ENCODE measurements at regions not wholly inside any gene's neighbourhood (a gene's known extent, or its start where the extent isn't known, plus 50 kb on each side); places are given as distances from the start of the nearest gene placed in this dataset.
A peak's percentile ranks its signal among the peaks of the same experiment; 100 is the strongest.

DNA sequence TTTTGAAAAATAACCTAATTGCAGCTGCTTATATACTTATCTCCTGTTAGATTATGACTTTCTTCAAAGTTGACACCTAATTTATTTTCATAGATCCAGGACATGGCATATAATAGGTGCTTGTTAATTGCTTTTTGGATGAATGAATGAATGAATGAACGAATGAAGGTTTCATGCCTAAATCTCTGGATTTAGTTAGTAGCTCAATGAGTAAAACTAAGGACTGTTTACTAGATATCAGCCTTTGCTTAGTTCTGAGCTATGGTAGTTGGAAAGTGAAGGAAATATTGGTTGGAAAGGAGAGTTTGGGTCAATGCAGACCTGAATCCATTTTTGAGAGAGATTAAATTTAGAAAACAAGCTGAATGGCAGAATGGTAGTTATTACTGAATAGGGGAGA, 160.4 kb upstream of the SGO1 start:
- intact Hi-C loops (cut with DNase I) = loop anchor here in 1 of 2 donors (10.0 kb wide), 2 partner anchors 398 to 1548 kb away; no protein-coding TSS in a partner anchor
- ATAC-seq = no peak
- no peak for DNase-seq

DNA sequence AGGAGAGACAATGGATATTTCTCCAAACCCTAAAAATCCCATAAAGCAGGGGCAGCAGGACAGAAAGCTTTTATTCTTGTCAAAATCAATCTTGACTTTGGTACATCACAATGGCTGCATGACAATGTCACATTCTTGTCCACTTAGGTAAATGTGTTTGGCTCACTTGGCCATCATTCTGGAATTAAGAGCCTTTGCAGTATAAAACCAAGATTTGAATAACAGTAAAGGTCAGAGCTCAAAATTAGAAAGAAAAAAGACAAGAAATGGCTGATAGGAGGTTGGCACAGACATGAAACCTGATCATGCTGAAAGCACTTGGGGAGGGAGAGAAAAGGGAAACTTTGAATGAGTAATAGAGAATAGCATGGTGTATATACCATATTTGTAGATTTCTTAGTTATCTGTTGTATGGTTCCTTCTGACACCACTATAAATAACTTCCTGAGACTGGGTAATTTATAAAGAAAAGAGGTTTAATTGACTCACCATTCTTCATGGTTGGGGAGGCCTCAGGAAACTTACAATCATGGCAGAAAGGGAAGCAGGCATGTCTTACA, 158.5 kb upstream of the SGO1 start:
- ATAC-seq (no peak), DNase-seq (no peak)
- intact Hi-C loops (cut with DNase I) = loop anchor here in 1 of 2 donors (5.0 to 10.0 kb wide), 3 partner anchors 400 to 1773 kb away; no protein-coding TSS in a partner anchor

DNA sequence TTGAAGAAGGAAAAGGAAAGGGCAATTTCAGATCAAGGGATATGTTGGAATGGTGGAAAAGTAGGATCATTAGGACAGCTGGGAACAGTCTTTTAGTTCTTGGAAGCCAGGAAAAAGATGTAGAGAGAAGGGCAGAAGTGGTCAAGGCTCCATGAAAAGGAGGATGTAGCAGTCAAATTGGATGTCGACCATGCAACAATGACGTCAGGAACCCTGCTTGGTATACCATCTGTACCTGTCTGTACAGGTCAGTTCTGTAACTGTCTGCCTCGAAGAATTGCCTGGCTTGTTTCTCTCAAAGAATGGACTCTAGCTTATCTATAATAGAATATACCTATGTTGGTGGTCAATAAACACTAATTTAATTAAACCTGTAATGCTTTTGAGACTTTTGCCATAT, 157.8 kb upstream of the SGO1 start:
- intact Hi-C loops (cut with DNase I) = loop anchor here in 1 of 2 donors (5.0 to 10.0 kb wide), 3 partner anchors 401 to 1774 kb away; no protein-coding TSS in a partner anchor
- ATAC-seq (no peak), DNase-seq (no peak)

DNA sequence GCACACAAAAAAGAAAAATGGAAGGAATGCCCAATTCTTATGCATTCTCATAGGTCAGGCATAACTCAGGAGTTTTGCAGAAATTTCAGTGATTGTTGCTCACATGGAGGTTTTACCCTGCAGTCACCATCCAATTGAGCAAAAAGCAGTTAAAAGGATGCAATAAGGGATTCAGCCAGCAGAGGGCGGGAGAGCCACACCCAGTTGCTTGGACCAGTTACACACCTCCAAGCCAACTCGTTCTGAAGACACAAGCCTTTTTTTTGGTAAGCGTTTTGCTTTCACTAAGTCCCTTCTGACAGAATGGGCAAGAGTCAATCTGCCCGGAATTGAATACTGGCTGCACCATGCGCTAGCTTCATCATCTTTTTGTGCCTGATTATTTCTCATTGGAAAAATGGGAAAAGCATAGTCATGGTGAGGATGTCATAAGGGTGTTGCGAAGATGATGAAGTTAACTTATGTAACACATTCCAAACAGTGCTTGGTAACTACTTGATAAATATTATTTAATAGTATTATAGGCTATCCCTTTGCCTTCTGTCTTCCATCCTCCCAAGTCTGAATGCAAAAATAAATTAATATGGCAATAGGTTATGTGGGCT, 154.4 kb upstream of the SGO1 start:
- intact Hi-C loops (cut with DNase I) = loop anchor here in 1 of 2 donors (5.0 to 10.0 kb wide), 3 partner anchors 404 to 1777 kb away; no protein-coding TSS in a partner anchor
- ATAC-seq = peak; percentile 57 to 65
- peak; percentile 64 for DNase-seq

DNA sequence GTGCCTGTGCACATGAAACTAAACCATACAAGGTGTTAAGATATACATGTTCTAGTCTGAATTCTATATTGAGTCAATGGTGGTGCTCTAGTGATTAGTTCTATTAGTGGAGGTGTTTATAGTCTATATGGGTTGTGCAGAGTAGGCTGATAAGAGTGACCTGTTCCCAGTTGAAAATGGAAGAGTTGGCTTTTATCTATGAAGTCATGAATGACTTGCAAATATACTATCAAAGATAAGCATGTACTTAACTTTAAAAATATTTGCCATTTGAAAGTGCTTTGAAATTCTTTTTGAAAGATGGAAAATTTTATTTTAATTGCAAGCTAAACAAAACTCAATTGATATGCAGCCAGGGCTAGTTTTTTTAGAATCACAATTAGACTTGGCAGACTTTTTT, 150.6 kb upstream of the SGO1 start:
- DNase-seq (no peak), ATAC-seq (no peak)
- intact Hi-C loops (cut with DNase I) = no loop called here

DNA sequence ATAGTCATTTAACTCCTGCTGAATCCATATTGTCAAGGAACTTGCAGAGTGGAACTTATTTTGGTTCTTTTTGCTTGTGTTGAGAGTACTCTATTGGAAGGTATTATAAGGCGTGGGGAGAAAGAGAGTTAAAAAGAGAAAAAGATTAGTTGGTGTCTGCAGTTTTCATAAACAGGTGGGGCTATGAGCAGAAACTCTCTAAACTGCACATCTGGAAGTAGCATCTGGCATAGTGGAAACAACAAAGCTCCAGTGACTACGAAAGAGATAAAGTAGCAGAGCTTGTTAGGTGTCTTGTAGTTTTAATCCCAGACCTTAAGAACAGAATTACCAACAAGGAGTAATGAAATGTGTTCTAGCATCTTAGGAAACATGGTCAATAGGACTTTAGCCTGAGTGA, 148.8 kb upstream of the SGO1 start:
- no peak for DNase-seq
- intact Hi-C loops (cut with DNase I) = no loop called here
- ATAC-seq = no peak

DNA sequence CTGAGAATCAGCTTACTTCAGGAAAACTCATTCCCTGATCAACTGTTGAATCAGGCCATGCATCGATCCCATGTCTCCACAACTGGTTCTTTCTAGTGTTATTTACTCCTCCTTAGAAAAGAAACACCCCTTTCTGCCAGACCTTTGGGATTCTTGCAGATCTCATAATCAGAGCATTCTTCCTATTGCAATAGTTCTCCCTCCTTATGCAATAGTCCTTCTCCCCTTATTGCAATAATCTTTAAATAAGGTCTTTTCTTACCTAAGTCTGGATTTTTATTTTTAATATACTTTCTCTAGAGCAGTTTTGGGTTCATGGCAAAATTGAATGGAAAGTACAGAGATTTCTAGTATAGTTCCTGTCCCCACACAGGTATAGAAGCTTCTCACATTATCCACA, 141.9 kb upstream of the SGO1 start:
- intact Hi-C loops (cut with DNase I) = no loop called here
- no peak for ATAC-seq

DNA sequence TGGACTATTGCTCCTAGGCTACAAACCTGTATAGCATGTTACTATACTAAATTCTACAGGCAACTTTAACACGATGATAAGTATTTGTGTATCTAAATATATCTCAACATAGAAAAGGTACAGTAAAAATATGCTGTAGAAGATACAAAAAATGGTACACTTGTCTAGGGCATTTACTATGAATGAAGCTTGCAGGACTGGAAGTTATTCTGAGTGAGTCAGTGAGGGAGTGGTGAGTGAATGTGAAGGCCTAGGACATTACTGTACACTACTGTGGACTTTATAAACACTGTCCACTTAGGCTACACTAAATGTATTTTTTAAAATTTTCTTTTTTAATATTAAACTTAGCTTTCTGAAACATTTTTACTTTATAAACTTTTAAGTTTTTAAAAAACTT, 140.5 kb upstream of the SGO1 start:
- no peak for ATAC-seq
- intact Hi-C loops (cut with DNase I) = no loop called here
- no peak for DNase-seq

More for the DNA sequence above, 141.9 kb upstream of the SGO1 start:
- no peak for DNase-seq

DNA sequence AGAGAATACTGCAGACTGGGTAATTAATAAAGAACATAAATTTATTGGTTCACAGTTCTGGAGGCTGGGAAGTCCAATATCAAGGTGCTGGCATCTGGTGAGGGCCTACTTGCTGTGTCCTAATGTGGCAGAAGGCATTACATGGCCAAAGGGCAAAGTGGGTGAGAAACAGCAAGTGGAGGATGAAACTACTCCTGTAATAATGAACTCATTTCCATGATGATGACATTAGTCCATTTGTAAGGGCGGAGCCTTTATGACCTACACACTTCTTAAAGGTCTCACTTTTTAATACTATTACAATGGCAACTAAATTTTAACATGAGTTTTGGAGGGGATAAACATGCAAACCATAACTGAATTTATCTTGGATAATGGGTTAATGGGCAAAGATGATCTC, 139.6 kb upstream of the SGO1 start:
- intact Hi-C loops (cut with DNase I) = no loop called here
- DNase-seq = no peak
- no peak for ATAC-seq

DNA sequence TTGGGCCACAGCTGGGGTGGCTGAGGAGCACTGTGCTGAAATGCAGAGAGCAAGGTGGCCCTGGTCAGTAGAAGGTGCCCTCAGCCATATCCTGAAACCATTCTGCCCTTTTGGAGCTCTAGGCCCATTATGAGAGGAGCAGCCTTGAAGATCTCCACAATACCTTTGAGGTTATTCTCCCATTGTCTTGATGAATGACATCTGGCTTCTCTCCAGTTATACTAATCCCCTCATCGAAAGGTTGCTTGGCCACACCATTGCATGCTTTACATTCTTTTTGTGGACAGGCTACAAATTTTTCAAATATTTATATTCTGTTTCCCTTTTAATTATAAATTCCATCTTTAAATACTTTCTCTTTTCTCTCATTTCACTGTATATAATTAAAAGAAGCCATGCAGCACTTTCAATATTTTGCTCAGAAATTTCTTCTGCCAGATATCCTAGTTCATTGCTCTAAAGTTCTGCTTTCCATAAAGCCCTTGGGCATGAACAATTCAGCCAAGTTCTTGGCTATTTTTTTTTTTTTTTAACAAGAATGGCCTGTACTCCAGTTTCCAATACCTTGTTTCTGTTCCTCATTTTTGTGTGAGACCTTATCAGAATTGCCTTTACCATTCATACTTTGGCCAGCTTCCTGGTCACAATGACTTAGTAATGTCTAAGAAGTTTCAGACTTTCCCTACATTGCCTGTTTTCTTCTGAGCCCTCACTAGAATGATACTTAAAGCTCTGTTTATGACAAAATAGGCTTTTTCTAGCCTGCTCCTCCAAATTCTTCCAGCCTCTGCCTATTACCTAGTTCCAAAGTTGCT, 138.9 kb upstream of the SGO1 start:
- ATAC-seq = peak in 1 of 2 donors; percentile 15
- DNase-seq = no peak
- intact Hi-C loops (cut with DNase I) = no loop called here

DNA sequence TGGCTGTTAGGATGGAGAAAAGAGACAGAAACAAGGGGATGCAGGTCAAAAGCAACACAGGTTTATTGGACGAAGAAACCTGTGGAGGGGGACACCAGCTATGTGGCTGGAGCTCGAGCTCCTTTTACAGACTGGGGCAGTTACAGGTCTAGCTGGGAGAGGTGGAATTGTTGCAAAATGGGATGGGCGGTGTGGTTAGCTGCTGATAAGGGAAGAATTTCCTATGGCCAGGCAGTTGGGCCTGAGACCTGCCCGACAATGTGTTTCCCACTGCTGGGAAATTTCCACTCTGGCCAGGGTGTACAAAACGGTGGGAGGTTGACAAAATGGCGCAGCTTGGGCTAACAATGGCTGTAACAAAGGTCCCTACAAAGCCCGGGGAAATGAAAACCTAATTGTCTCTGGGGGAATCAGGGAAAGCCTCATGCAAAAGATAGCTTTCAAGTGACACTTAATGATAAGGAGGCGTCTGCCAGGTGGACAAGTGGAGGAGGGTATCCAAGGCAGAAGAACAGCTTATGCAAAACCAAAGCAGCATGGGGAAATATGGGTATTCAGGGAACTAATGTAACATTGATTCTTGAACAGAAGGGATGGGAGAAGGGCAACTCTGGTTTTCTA, 137.4 kb upstream of the SGO1 start:
- DNase-seq (no peak), ATAC-seq (no peak)
- intact Hi-C loops (cut with DNase I) = no loop called here

DNA sequence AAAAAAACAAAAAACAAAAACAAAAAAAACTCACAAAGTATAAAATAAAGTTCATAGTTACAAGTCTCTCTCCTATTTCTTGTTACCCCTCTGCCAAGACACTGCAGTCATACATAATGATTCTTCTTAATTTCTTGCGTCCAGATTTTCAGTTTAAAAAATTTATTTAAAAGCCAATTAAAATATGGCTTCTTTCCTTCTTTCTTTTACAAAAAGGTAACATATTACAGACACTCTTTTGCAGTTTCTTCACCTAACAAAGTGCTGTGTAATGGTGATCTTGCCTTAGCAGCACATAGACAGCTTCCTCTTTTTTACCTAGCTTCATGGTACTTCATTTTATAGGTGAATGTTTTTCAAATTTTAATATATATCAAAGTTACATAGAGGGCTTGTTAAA, 136.1 kb upstream of the SGO1 start:
- intact Hi-C loops (cut with DNase I) = no loop called here
- DNase-seq (no peak), ATAC-seq (no peak)

DNA sequence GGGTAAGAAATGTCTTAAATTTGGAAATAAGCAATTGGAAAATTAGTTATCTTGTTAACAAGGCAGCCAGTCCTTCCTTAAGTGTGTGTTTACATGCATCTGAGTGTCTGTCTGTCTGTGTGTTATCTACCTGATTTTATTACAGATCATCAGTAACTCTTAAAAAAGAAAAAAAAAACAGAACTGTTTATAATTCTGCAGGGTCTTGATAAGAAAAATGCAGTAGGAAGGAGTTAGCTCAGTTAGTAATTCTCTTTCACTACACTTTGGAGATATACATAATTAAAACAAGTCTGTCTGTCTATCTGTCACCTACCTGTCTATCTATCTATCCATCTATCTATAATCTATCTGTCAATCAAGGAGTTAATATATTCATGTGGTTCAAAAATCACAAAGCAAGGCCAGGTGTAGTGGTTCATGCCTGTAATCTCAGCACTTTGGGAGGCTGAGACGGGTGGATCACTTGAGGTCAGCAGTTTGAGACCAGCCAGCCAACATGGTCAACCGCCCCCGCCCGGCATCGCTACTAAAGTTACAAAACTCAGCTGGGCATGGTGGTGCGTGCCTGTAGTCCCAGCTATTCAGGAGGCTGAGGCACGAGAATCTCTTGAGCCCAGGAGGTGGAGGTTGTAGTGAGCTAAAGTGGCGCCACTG, 135.5 kb upstream of the SGO1 start:
- ATAC-seq = no peak

DNA sequence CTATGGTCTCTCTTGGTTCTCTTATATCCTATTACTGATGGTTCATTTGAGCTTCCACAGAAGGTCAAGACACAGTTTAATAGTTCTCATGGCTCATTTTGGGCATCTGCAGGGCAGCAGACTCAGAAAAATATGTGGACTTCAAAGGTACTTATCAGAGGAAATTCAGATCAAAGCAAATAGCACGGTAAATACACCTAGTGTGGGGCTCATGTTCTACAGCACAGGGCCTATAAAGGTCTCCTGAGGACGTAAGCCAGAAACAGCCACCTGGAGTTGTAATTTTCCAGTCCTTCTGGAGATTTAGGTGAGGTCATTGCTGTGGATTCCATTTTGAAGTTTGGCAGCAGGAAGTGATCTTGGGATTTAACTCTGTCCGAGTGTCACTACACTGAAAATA, 134.5 kb upstream of the SGO1 start:
- DNase-seq = no peak
- intact Hi-C loops (cut with DNase I) = no loop called here
- ATAC-seq = no peak

More for the DNA sequence above, 135.5 kb upstream of the SGO1 start:
- intact Hi-C loops (cut with DNase I) = no loop called here
- DNase-seq = no peak

DNA sequence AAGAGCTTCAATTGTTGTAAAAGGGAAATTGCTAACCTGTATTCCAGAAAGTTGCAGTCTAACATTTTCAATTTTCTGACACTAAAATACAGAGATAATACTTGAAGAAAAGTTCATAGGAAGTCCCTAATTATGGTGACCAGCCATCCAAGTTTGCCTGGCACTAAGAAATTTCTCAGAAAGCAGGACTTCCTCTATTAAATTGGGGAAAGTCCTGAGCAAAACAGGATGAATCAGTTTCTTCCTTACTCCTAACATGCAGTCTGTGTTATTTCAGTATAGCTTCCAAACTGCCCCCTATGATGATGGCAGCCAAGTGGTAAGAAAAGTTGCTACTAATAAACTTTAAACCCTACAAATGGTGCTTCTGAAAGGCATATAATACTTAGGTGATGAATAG, 133.5 kb upstream of the SGO1 start:
- intact Hi-C loops (cut with DNase I) = no loop called here
- ATAC-seq = no peak
- DNase-seq = no peak

DNA sequence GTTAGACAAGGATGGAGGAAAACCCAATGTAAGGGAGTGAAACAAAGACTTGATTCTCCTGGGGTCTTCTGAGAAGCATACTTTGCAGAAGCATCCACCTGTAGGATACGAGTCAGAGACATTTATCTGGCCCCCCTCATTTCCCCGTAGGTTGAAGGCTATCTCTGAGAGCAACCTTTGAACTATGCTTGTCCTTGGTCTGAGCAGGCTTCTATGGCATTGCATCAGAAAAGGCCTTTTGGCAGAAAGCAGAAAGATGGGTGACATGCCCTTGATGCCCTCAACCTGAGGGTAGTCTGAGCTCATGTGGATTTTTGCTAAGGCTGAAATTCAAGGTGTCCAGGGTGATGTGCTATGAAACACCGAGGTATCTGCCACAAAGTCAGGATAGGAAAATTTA, 131.6 kb upstream of the SGO1 start:
- ATAC-seq (no peak), DNase-seq (no peak)
- intact Hi-C loops (cut with DNase I) = no loop called here

DNA sequence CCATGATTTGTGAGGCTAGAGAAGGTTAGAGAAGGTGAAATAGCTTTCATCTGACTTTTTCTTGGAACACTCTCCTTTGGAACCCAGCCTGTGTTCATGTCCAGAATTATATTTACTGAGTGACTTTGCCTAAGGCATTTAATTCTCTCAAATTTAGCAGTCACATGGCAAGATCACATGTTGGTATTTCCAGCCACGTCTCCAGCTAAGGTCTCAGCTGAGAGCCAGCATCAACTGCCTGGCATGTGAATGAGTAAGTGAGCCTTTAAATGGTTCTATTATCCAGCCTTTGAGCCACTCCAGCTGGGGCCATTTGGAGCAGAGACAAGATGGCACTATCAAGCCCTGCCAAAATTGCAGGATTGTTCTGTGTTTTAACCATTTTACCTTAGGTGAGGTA, 130.2 kb upstream of the SGO1 start:
- DNase-seq (no peak), ATAC-seq (no peak)
- intact Hi-C loops (cut with DNase I) = no loop called here

DNA sequence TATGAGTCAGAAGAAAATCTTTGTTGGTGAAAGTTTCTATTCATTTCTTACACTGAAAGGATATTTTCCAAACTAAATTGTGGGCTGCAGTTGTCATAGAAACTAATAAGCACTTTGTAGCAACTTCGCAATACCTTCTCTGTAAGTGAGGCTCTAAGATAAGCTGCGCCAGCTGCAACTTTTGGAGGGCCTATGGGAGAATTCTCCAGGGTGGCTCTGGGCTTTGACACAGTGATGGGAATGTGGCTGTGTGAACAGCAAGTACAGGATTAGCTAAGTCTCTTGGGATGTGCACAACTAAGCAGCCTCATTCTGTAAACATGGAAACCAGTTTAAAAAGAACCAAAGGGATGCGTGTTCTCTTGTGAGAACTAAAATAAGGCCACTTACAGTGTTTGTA, 124.6 kb upstream of the SGO1 start:
- intact Hi-C loops (cut with DNase I) = no loop called here
- DNase-seq = peak; percentile 39
- peak; percentile 88 to 96 for ATAC-seq

DNA sequence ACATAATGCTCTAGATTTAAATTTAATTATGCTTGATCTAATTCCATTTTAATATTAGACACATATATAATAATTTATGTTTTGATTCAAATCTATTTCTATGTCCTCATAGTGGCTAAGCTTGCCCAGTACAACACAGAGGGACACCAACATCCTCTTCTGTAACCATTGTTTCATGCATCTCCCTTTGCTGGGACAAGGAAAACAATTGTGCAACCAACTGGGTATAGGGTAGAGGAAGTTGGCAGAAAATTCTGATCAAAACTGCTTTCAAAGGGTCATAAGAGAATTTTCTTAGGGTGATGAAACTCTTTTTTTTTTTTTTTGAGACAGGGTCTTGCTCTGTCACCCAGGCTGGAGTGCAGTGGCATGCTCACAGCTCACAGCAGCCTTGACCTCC, 121.4 kb upstream of the SGO1 start:
- DNase-seq = no peak

DNA sequence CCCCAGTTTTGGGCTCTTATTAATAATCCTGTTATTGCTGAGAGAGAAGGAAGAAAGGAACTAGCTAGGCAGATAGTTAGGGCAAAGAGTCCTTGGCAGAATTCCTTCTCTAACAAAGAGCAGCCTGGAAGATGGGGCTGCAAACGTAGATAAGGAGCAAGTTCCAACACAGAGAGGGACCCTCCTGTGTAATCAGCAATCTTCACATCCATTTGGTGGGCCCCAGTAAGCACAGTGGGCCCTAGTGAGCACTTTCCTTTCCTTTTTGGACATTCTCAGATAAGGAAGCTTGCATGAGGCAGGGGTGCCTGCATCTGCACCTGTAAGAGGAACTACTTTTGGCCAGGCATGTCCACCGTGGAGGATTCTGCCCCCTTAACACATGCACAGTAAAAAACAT, 119.6 kb upstream of the SGO1 start:
- intact Hi-C loops (cut with DNase I) = no loop called here
- no peak for DNase-seq
- no peak for ATAC-seq

More for the DNA sequence above, 121.4 kb upstream of the SGO1 start:
- ATAC-seq = no peak
- intact Hi-C loops (cut with DNase I) = no loop called here
